HG03135 (cell line): ENCODE measurements at regions not wholly inside any gene's neighbourhood (a gene's known extent, or its start where the extent isn't known, plus 50 kb on each side); places are given as distances from the start of the nearest gene placed in this dataset.
"Not testable (repeated sequence)": the region's sequence is repeated elsewhere in the genome, so short reads cannot be mapped to it uniquely, and the experiment has no call there.

Experiments used
- ATAC-seq: cut with Tn5 transposase; IDR thresholded peaks from one replicate; pipeline ENCODE4 v1.9.1; 2021; ENCODE audit warnings: mild to moderate bottlenecking, moderate library complexity; ENCODE audit not compliant: unreplicated experiment

GRCh38 chr15:21262851-21263425, 177.4 kb downstream of the POTEB3 start:
- ATAC-seq, result no peak

- no peak for ATAC-seq
Observed at GRCh38 chr15:21261965-21262850, 178.1 kb downstream of the POTEB3 start.

GRCh38 chr15:21261396-21261964, 178.8 kb downstream of the POTEB3 start:
- no peak for ATAC-seq

GRCh38 chr15:21260966-21261395, 179.3 kb downstream of the POTEB3 start:
- no peak for ATAC-seq

- ATAC-seq, result not testable (repeated sequence)
Observed at GRCh38 chr15:21258635-21259034, 181.7 kb downstream of the POTEB3 start.

- not testable (repeated sequence) for ATAC-seq
Observed at GRCh38 chr15:21249508-21250019, 190.7 kb downstream of the POTEB3 start.
